ENCODE measurements at regions not wholly inside any gene's neighbourhood (a gene's known extent, or its start where the extent isn't known, plus 50 kb on each side); places are given as distances from the start of the nearest gene placed in this dataset.
A peak's percentile ranks its signal among the peaks of the same experiment; 100 is the strongest.

- H3K4me1 ChIP-seq (ENCODE audit: control insufficient read depth in 1 of 2, insufficient read depth in 2 of 2, low read depth in 1 of 2, low read length in 1 of 2), result no peaks in the 10 kb centered on the region
- H3K9me3 ChIP-seq, result no peaks in the 10 kb centered on the region
- no peaks in the 10 kb centered on the region for H3K27me3 ChIP-seq (ENCODE audit: insufficient read depth)
- no peaks in the 10 kb centered on the region for H3F3A ChIP-seq (replicated peaks; ENCODE audit: insufficient read depth)
- no peaks in the 10 kb centered on the region for H3K36me3 ChIP-seq (replicated peaks in 1 of 2; ENCODE audit: control insufficient read depth in 1 of 2, insufficient read depth in 2 of 2, low read length in 1 of 2)
- no peak overlapping the region for H3K4me3 ChIP-seq (ENCODE audit: low read depth in 2 of 2, low read length in 1 of 2)
- H2AFZ ChIP-seq (ENCODE audit: low read depth), result no peak overlapping the region
- H3K9ac ChIP-seq, result no peak overlapping the region
- H3K9me2 ChIP-seq, result no peaks in the 10 kb centered on the region
- 40% methylated on average over 5 of the region's 5 CpGs for WGBS (ENCODE audit: low lambda C conversion rate)
- no peaks in the 10 kb centered on the region for H3K79me2 ChIP-seq (ENCODE audit: insufficient read depth)
- ChIA-PET CTCF (no interaction called here), POLR2A (no interaction called here)
- H4K20me1 ChIP-seq (ENCODE audit: insufficient read depth), result no peaks in the 10 kb centered on the region
- DNase-seq, result no peak
- TF ChIP-seq JUND (IDR thresholded peaks at IDR 0.05) (peak; percentile 39), PBX3 (IDR thresholded peaks at IDR 0.05) (0 out of 2 replicates have a peak, but pooled peaks have one; percentile 10), RAD21 (IDR thresholded peaks at IDR 0.05; ENCODE audit: low read length) (no peak), FOSL2 (IDR thresholded peaks at IDR 0.05; ENCODE audit: borderline replicate concordance, low read depth) (peak; percentile 73)
- no peak overlapping the region for H3K4me2 ChIP-seq
- no peak overlapping the region for H3K27ac ChIP-seq (ENCODE audit: low read depth in 2 of 2, low read length in 1 of 2)
These were observed 56.0 kb upstream of the OR5AK2 start for GRCh38 chr11:56932572-56933220.

GRCh38 chr11:56923116-56923515, 65.6 kb upstream of the OR5AK2 start:
- 0% methylated on average over 1 of the region's 1 CpG for WGBS (ENCODE audit: low lambda C conversion rate)
- no peaks in the 10 kb centered on the region for H3K9me3 ChIP-seq
- no peaks in the 10 kb centered on the region for H3F3A ChIP-seq (replicated peaks; ENCODE audit: insufficient read depth)
- H2AFZ ChIP-seq (ENCODE audit: low read depth), result no peak overlapping the region
- no peak overlapping the region for H3K4me3 ChIP-seq (ENCODE audit: low read depth in 2 of 2, low read length in 1 of 2)
- no peak for DNase-seq
- no peak overlapping the region for H3K4me2 ChIP-seq
- H3K27ac ChIP-seq (ENCODE audit: low read depth in 2 of 2, low read length in 1 of 2), result no peak overlapping the region
- H3K36me3 ChIP-seq (replicated peaks in 1 of 2; ENCODE audit: control insufficient read depth in 1 of 2, insufficient read depth in 2 of 2, low read length in 1 of 2), result no peaks in the 10 kb centered on the region
- peaks cover 0 to 2% of the 10 kb centered on the region in 2 experiments; a peak in 1 of 4 replicates for H3K4me1 ChIP-seq (ENCODE audit: control insufficient read depth in 1 of 2, insufficient read depth in 2 of 2, low read depth in 1 of 2, low read length in 1 of 2)
- no peaks in the 10 kb centered on the region for H4K20me1 ChIP-seq (ENCODE audit: insufficient read depth)
- no peaks in the 10 kb centered on the region for H3K79me2 ChIP-seq (ENCODE audit: insufficient read depth)
- H3K27me3 ChIP-seq (ENCODE audit: insufficient read depth), result no peaks in the 10 kb centered on the region
- POLR2A ChIA-PET, result no interaction called here
- no peaks in the 10 kb centered on the region for H3K9me2 ChIP-seq
- CTCF ChIA-PET, result no interaction called here
- H3K9ac ChIP-seq, result no peak overlapping the region
- TF ChIP-seq FOSL2 (IDR thresholded peaks at IDR 0.05; ENCODE audit: borderline replicate concordance, low read depth), result no peak
- no peak for TF ChIP-seq REST (IDR thresholded peaks at IDR 0.05; ENCODE audit: low read depth, low read length)
- TF ChIP-seq FOXJ3 (CRISPR knock-in tag; IDR thresholded peaks at IDR 0.05), result no peak
- TF ChIP-seq RXRA (IDR thresholded peaks at IDR 0.05; ENCODE audit: borderline replicate concordance, low read depth), result no peak
- TF ChIP-seq NRF1 (IDR thresholded peaks at IDR 0.05; ENCODE audit: low read depth, low read length), result no peak
- TF ChIP-seq SIN3A (IDR thresholded peaks at IDR 0.05; ENCODE audit: borderline replicate concordance, low read depth, low read length), result no peak
- no peak for TF ChIP-seq EZH2phosphoT487 (IDR thresholded peaks at IDR 0.05; ENCODE audit: borderline replicate concordance, low read depth)
- no peak for TF ChIP-seq CHD2 (IDR thresholded peaks at IDR 0.05; ENCODE audit: low read length, partially characterized antibody)
- TF ChIP-seq YY1 (IDR thresholded peaks at IDR 0.05; ENCODE audit: low read depth), result no peak
- no peak for TF ChIP-seq PBX3 (IDR thresholded peaks at IDR 0.05)
- TF ChIP-seq, protein P1, sequence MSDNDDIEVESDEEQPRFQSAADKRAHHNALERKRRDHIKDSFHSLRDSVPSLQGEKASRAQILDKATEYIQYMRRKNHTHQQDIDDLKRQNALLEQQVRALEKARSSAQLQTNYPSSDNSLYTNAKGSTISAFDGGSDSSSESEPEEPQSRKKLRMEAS (IDR thresholded peaks at IDR 0.05; ENCODE audit: low read depth), result no peak
- no peak for TF ChIP-seq POLR2AphosphoS5 (IDR thresholded peaks at IDR 0.05; ENCODE audit: low read depth, low read length)
- no peak for TF ChIP-seq EP300 (IDR thresholded peaks at IDR 0.05; ENCODE audit: borderline replicate concordance in 1 of 2, low read depth in 1 of 2, low read length in 1 of 2)
- TF ChIP-seq, protein P2, sequence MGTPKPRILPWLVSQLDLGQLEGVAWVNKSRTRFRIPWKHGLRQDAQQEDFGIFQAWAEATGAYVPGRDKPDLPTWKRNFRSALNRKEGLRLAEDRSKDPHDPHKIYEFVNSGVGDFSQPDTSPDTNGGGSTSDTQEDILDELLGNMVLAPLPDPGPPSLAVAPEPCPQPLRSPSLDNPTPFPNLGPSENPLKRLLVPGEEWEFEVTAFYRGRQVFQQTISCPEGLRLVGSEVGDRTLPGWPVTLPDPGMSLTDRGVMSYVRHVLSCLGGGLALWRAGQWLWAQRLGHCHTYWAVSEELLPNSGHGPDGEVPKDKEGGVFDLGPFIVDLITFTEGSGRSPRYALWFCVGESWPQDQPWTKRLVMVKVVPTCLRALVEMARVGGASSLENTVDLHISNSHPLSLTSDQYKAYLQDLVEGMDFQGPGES (IDR thresholded peaks at IDR 0.05; ENCODE audit: low read depth, low read length), result no peak
- TF ChIP-seq GABPA (IDR thresholded peaks at IDR 0.05; ENCODE audit: low read depth), result no peak
- TF ChIP-seq MEF2A (IDR thresholded peaks at IDR 0.05; ENCODE audit: borderline replicate concordance, low read depth), result no peak
- no peak for TF ChIP-seq FOXM1 (IDR thresholded peaks at IDR 0.05; ENCODE audit: low read depth)
- no peak for TF ChIP-seq TEAD4 (IDR thresholded peaks at IDR 0.05; ENCODE audit: borderline replicate concordance, insufficient read depth)
